GM12892 (cell line): ENCODE measurements at regions not wholly inside any gene's neighbourhood (a gene's known extent, or its start where the extent isn't known, plus 50 kb on each side); places are given as distances from the start of the nearest gene placed in this dataset.

Experiments
- POLR2AphosphoS5 ChIP-seq: IDR thresholded peaks from 2 replicates; pipeline ENCODE4 v1.6.1; 2011; ENCODE audit warnings: low read depth, low read length, control low read depth
- TAF1 ChIP-seq: IDR thresholded peaks from 2 replicates; pipeline ENCODE4 v1.6.1; 2011; ENCODE audit warnings: low read depth, mild to moderate bottlenecking, control low read depth, low read length, borderline replicate concordance

- no peak for TF ChIP-seq POLR2AphosphoS5
- TF ChIP-seq TAF1 = no peak
Observed at GRCh38 chr6:145374570-145374969, 360.8 kb downstream of the EPM2A start.
